Heart left ventricle (tissue), 16 donors: ENCODE measurements at regions not wholly inside any gene's neighbourhood (a gene's known extent, or its start where the extent isn't known, plus 50 kb on each side); places are given as distances from the start of the nearest gene placed in this dataset.
"Not testable (repeated sequence)": the region's sequence is repeated elsewhere in the genome, so short reads cannot be mapped to it uniquely, and the experiment has no call there.

Source experiments
- ATAC-seq, 4 donors: fragments of 200-7000 bp; cut with Tn5 transposase; one replicate each; pipeline ENCODE4 v1.9.1; 2020 to 2022; ENCODE audit warnings: moderate library complexity in 4 of 4, mild to moderate bottlenecking in 3 of 4, moderate number of reproducible peaks in 1 of 4
- DNase-seq, 5 donors: peaks; one replicate each; pipeline ENCODE4 v3.0.0-alpha.2; 2020
- H3K27ac ChIP-seq, 12 donors: fragments of 200-600 bp; sonication (generic) in 4 of 12; one replicate each; pipeline versions ENCODE4 v1.5.0 to v1.8.0; 2016 to 2022; ENCODE audit warnings: mild to moderate bottlenecking in 2 of 12
- H3K27me3 ChIP-seq, 9 donors: fragments of 200-600 bp; sonication (generic) in 2 of 9; one replicate each; pipeline versions ENCODE4 v1.5.1 to v1.8.0; 2016 to 2022; ENCODE audit warnings: mild to moderate bottlenecking in 3 of 9
- H3K36me3 ChIP-seq, 9 donors: fragments of 200-600 bp; sonication (generic) in 2 of 9; one replicate each; pipeline versions ENCODE4 v1.5.0 to v1.8.0; 2018 to 2022; ENCODE audit warnings: mild to moderate bottlenecking in 2 of 9
- H3K4me1 ChIP-seq, 12 donors: fragments of 200-600 bp; sonication (generic) in 4 of 12; one replicate each; pipeline versions ENCODE4 v1.5.0 to v1.8.0; 2016 to 2022; ENCODE audit warnings: mild to moderate bottlenecking in 3 of 12
- H3K4me3 ChIP-seq, 12 donors: fragments of 200-600 bp; sonication (generic) in 4 of 12; one replicate each; pipeline versions ENCODE4 v1.5.0 to v1.8.0; 2017 to 2022; ENCODE audit warnings: mild to moderate bottlenecking in 9 of 12, moderate library complexity in 4 of 12
- H3K9me3 ChIP-seq, 12 donors: fragments of 200-600 bp; sonication (generic) in 4 of 12; one replicate each; pipeline versions ENCODE4 v1.5.0 to v1.8.0; 2016 to 2022; ENCODE audit warnings: mild to moderate bottlenecking in 1 of 12
- POLR2A ChIP-seq, 2 donors: fragments of 450-650 bp; IDR thresholded peaks; one replicate each; pipeline ENCODE4 v1.6.1; 2017; ENCODE audit warnings: antibody characterized with exemption in 2 of 2, mild to moderate bottlenecking in 2 of 2, moderate library complexity in 2 of 2
- WGBS, 4 donors: extraction: QIAGEN DNeasy Blood & Tissue Kit in 2 of 4; methylation state at CpG; one replicate each; pipeline versions ENCODE4 v1.1.5 to v1.1.7; 2013 to 2018; 5-methylcytosine and 5-hydroxymethylcytosine counted together
- intact Hi-C, 10 donors: fragments of 100-400 bp; cut with DNase I; formaldehyde crosslinking; loops; one replicate each; pipeline versions ENCODE4 v1.11.1 to v1.14.2; 2022
- TF ChIP-seq, protein P1 (sequence below), 12 donors: fragments of 200-600 bp; sonication (generic) in 4 of 12; IDR thresholded peaks; one replicate each; pipeline versions ENCODE4 v1.5.0 to v1.8.0; 2018 to 2022; ENCODE audit warnings: antibody characterized with exemption in 12 of 12, mild to moderate bottlenecking in 5 of 12
- donor health status: ischemic (EF 13 %, LVEDD 7.1; RV severe dilation, severe dysfunction).
- donor health status: healthy with polysubstance abuse.
- donor health status: DM: no; HTN: yes; CAD: no.
- donor health status: DM: no; HTN: no; CAD: no.
- donor health status: ischemic (EF 25% LVEDD 6.9; RV normal size, moderate dysfunction).
- donor health status: ischemic (EF 25% LVEDD 5.7; RV mildly dilated, moderate dysfunction).
- donor health status: healthy.
- donor health status: DM: yes; HTN: yes; CAD: no.
- donor health status: ischemic (EF 35%, LVEDD 5.7; RV mildly dilated, moderate dysfunction).
- donor health status: nonischemic (EF 11% LVEDD 7.7; RV severe dilation, severe dysfunction).
- donor health status: DM: yes; HTN: yes; CAD: no.
- donor health status: PGD.
- donor health status: ischemic (EF 29% LVEDD 5.4; RV normal size, mild dysfunction).
- donor health status: nonischemic (EF 23%, LVEDD 6.1; RV moderate dilation, normal function).

DNA sequence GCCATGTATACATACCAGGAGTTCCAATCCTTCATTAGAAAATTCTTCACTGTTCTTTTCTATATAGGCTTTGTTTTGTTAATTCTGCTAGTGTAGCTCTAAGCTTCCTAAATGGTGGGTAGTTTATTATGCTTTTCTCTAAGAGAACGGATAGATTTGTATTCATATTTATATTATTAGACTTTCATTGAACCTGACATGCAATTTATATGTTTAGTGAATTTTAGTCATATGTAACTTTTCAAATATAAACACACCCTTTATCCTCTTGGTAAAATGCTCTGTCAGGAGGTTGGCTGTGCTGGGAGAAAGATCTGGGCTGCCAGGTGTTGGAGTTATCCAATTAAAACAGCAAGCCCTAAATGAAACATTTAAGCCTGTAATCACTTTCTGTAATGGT, 369.7 kb upstream of the RGS18 start:
- no peaks in the 10 kb centered on the region for H3K27me3 ChIP-seq
- no peak overlapping the region for H3K4me3 ChIP-seq
- no peaks in the 10 kb centered on the region for H3K36me3 ChIP-seq
- peaks cover 0 to 7% (median 0%) of the 10 kb centered on the region in 12 donors for H3K9me3 ChIP-seq
- no peak overlapping the region for H3K27ac ChIP-seq
- intact Hi-C loops: no loop called here
- DNase-seq (no peak), ATAC-seq (no peak)
- 39 to 77% (median 58%) methylated on average over 1 of the region's 1 CpG for WGBS, 4 donors
- TF ChIP-seq, protein P1, sequence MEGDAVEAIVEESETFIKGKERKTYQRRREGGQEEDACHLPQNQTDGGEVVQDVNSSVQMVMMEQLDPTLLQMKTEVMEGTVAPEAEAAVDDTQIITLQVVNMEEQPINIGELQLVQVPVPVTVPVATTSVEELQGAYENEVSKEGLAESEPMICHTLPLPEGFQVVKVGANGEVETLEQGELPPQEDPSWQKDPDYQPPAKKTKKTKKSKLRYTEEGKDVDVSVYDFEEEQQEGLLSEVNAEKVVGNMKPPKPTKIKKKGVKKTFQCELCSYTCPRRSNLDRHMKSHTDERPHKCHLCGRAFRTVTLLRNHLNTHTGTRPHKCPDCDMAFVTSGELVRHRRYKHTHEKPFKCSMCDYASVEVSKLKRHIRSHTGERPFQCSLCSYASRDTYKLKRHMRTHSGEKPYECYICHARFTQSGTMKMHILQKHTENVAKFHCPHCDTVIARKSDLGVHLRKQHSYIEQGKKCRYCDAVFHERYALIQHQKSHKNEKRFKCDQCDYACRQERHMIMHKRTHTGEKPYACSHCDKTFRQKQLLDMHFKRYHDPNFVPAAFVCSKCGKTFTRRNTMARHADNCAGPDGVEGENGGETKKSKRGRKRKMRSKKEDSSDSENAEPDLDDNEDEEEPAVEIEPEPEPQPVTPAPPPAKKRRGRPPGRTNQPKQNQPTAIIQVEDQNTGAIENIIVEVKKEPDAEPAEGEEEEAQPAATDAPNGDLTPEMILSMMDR (IDR thresholded peaks at IDR 0.05): no peak
- no peak for TF ChIP-seq POLR2A (IDR thresholded peaks at IDR 0.05)
- no peaks in the 10 kb centered on the region for H3K4me1 ChIP-seq

- DNase-seq (no peak), ATAC-seq (no peak)
- Histone ChIP-seq H3K9me3 (no peaks in the 10 kb centered on the region), H3K4me1 (no peaks in the 10 kb centered on the region), H3K27me3 (no peaks in the 10 kb centered on the region), H3K36me3 (no peaks in the 10 kb centered on the region), H3K27ac (no peak overlapping the region), H3K4me3 (no peak overlapping the region)
- TF ChIP-seq POLR2A (IDR thresholded peaks at IDR 0.05): no peak
- TF ChIP-seq, protein P1 (IDR thresholded peaks at IDR 0.05): no peak
- 77 to 87% (median 79%) methylated on average over 1 of the region's 1 CpG for WGBS, 4 donors
- intact Hi-C loops: no loop called here
Observed at GRCh38 chr1:191798178-191798577, 360.1 kb upstream of the RGS18 start.

GRCh38 chr1:191804311-191804710, 354.0 kb upstream of the RGS18 start:
- H3K9me3 ChIP-seq: no peaks in the 10 kb centered on the region
- H3K27me3 ChIP-seq: no peaks in the 10 kb centered on the region
- H3K4me3 ChIP-seq: no peak overlapping the region
- no peak for DNase-seq
- intact Hi-C loops: no loop called here
- 29 to 41% (median 38%) methylated on average over 3 of the region's 3 CpGs for WGBS, 4 donors
- TF ChIP-seq, protein P1 (IDR thresholded peaks at IDR 0.05): no peak
- no peak for TF ChIP-seq POLR2A (IDR thresholded peaks at IDR 0.05)
- H3K4me1 ChIP-seq: no peaks in the 10 kb centered on the region
- no peak overlapping the region for H3K27ac ChIP-seq
- no peaks in the 10 kb centered on the region for H3K36me3 ChIP-seq
- no peak for ATAC-seq

DNA sequence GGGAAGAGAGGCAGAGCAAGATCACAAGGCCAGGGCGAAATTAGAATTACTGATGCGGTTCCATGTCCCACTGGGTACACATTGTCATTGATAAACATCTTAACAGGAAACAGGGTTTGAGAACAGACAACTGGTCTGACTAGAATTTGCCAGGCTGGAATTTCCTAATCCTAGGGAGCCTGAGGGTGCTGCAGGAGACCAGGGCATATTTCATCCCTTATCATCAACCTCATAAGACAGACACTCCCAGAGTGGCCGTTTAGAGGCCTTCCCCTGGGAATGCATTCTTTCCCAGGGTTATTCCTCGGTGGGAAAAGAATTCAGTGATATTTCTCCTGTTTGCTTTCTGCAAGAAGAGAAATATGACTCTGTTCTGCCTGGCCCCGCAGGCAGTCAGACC, 344.7 kb upstream of the RGS18 start:
- H3K27me3 ChIP-seq, H3K36me3 ChIP-seq, ATAC-seq, H3K27ac ChIP-seq, intact Hi-C loops, DNase-seq, H3K4me3 ChIP-seq, H3K4me1 ChIP-seq: not testable (repeated sequence)
- H3K9me3 ChIP-seq: peaks cover 0 to 17% (median 7%) of the 10 kb centered on the region in 12 donors
- WGBS, 4 donors: 68 to 78% (median 72%) methylated on average over 5 of the region's 5 CpGs

- DNase-seq (no peak), ATAC-seq (no peak)
- Histone ChIP-seq H3K36me3 (no peaks in the 10 kb centered on the region), H3K4me3 (no peak overlapping the region), H3K27me3 (no peaks in the 10 kb centered on the region), H3K4me1 (no peaks in the 10 kb centered on the region), H3K9me3 (peaks cover 0 to 13% (median 6%) of the 10 kb centered on the region in 12 donors), H3K27ac (no peak overlapping the region)
- intact Hi-C loops: no loop called here
- 57 to 78% (median 71%) methylated on average over 1 of the region's 1 CpG for WGBS, 4 donors
- TF ChIP-seq, protein P1 (IDR thresholded peaks at IDR 0.05): no peak
- no peak for TF ChIP-seq POLR2A (IDR thresholded peaks at IDR 0.05)
Observed at GRCh38 chr1:191818198-191818597, 340.1 kb upstream of the RGS18 start.
